IMR-90 (cell line): ENCODE measurements at regions not wholly inside any gene's neighbourhood (a gene's known extent, or its start where the extent isn't known, plus 50 kb on each side); places are given as distances from the start of the nearest gene placed in this dataset.

Source experiments
- ATAC-seq: fragments of 200-7000 bp; cut with Tn5 transposase; 2 replicates; pipeline ENCODE4 v1.9.1; 2020; ENCODE audit warnings: low read depth, mild to moderate bottlenecking, moderate library complexity
- BruUV-seq: library from RNA; stranded (reverse); fragments of 400-500 nt; replicated peaks from 2 replicates; lab custom pipeline; 2021; lab: Mats Ljungman, UMichigan
- CTCF ChIA-PET: fragments of 300-600 bp; formaldehyde crosslinking; extraction: SDS; loops from one replicate; lab custom pipeline; 2021; ENCODE audit warnings: antibody characterized with exemption; lab: Yijun Ruan, JAX
- POLR2A ChIA-PET: fragments of 300-600 bp; sonication (Branson Sonifier 250); formaldehyde crosslinking; loops from one replicate; lab custom pipeline; 2022; ENCODE audit warnings: antibody characterized with exemption; ENCODE audit not compliant: unreplicated experiment; lab: Charles Lee
- DNase-seq: peaks from one replicate; pipeline ENCODE4 v3.0.0; 2013
- H2AFZ ChIP-seq: replicated peaks from 2 replicates; pipeline ENCODE3; 2013; ENCODE audit warnings: low read length, mild to moderate bottlenecking; ENCODE audit not compliant: poor library complexity
- H2AK5ac ChIP-seq: 2 replicates; pipeline ENCODE4 v1.6.1; 2013; ENCODE audit warnings: low read depth, low read length, inconsistent platforms
- H2AK9ac ChIP-seq: replicated peaks from 2 replicates; pipeline ENCODE3; 2013; ENCODE audit warnings: mild to moderate bottlenecking, low read depth, low read length, moderate library complexity; ENCODE audit not compliant: poor library complexity
- H2BK120ac ChIP-seq: 2 replicates; pipeline ENCODE4 v1.6.1; 2013; ENCODE audit warnings: low read depth, low read length, inconsistent platforms
- H2BK15ac ChIP-seq: 3 replicates; pipeline ENCODE4 v1.6.1; 2013; ENCODE audit warnings: low read depth, low read length, inconsistent platforms
- H2BK20ac ChIP-seq: 2 replicates; pipeline ENCODE4 v1.6.1; 2013; ENCODE audit warnings: low read depth, mild to moderate bottlenecking, inconsistent platforms, low read length, moderate library complexity
- H2BK5ac ChIP-seq: 2 replicates; pipeline ENCODE4 v1.6.1; 2013; ENCODE audit warnings: mild to moderate bottlenecking, low read depth, low read length, inconsistent platforms; ENCODE audit not compliant: poor library complexity, severe bottlenecking
- H3K14ac ChIP-seq: replicated peaks from 2 replicates; pipeline ENCODE4 v1.6.1; 2013; ENCODE audit warnings: low read depth, low read length, inconsistent platforms
- H3K18ac ChIP-seq: 2 replicates; pipeline ENCODE4 v1.6.1; 2013; ENCODE audit warnings: low read depth, low read length, control low read depth
- H3K23ac ChIP-seq: 2 replicates; pipeline ENCODE4 v1.6.1; 2013; ENCODE audit warnings: low read depth, low read length, inconsistent platforms
- H3K27ac ChIP-seq: 2 replicates; pipeline ENCODE4 v1.5.1; 2013; ENCODE audit warnings: mild to moderate bottlenecking, control low read depth, low read length; ENCODE audit not compliant: insufficient read depth
- H3K27me3 ChIP-seq: 2 replicates; pipeline ENCODE4 v1.6.1; 2013; ENCODE audit warnings: low read length; ENCODE audit not compliant: control insufficient read depth, insufficient read depth
- H3K36me3 ChIP-seq: 2 replicates; pipeline ENCODE4 v1.6.1; 2013; ENCODE audit warnings: low read length, mixed read lengths; ENCODE audit not compliant: control insufficient read depth, insufficient read depth
- H3K4ac ChIP-seq: 2 replicates; pipeline ENCODE4 v1.6.1; 2013; ENCODE audit warnings: low read depth, low read length, inconsistent platforms
- H3K4me1 ChIP-seq: 2 replicates; pipeline ENCODE4 v1.6.1; 2013; ENCODE audit warnings: low read length, mixed read lengths; ENCODE audit not compliant: control insufficient read depth, insufficient read depth
- H3K4me2 ChIP-seq: 2 replicates; pipeline ENCODE4 v1.6.1; 2013; ENCODE audit warnings: low read depth, mild to moderate bottlenecking, control low read depth, low read length, moderate library complexity
- H3K4me3 ChIP-seq: 2 replicates; pipeline ENCODE4 v1.5.1; 2013; ENCODE audit warnings: low read depth, mild to moderate bottlenecking, control low read depth, low read length, moderate library complexity; ENCODE audit not compliant: insufficient read depth
- H3K56ac ChIP-seq: 2 replicates; pipeline ENCODE4 v1.6.1; 2013; ENCODE audit warnings: low read length, inconsistent platforms; ENCODE audit not compliant: insufficient read depth; ENCODE audit errors: extremely low read depth
- H3K79me1 ChIP-seq, 2 experiments: 2 replicates each; pipeline ENCODE4 v1.6.1; 2013; ENCODE audit warnings: low read length in 2 of 2, inconsistent platforms in 1 of 2, low read depth in 1 of 2
- H3K9ac ChIP-seq: 2 replicates; pipeline ENCODE4 v1.6.1; 2013; ENCODE audit warnings: low read depth, low read length, control low read depth
- H3K9me1 ChIP-seq: 2 replicates; pipeline ENCODE4 v1.6.1; 2013; ENCODE audit warnings: low read length, inconsistent platforms; ENCODE audit not compliant: insufficient read depth
- H3K9me3 ChIP-seq: 2 replicates; pipeline ENCODE4 v1.6.1; 2013; ENCODE audit warnings: low read length; ENCODE audit not compliant: control insufficient read depth, insufficient read depth
- H4K20me1 ChIP-seq: 2 replicates; pipeline ENCODE4 v1.6.1; 2013; ENCODE audit warnings: low read length, inconsistent platforms; ENCODE audit not compliant: insufficient read depth
- H4K5ac ChIP-seq: 2 replicates; pipeline ENCODE4 v1.6.1; 2013; ENCODE audit warnings: mild to moderate bottlenecking, low read depth, low read length, control low read depth
- H4K8ac ChIP-seq, 2 experiments: 2 replicates each; pipeline ENCODE4 v1.6.1; 2013; ENCODE audit warnings: low read depth in 2 of 2, low read length in 2 of 2, control low read depth in 1 of 2, inconsistent platforms in 1 of 2
- H4K91ac ChIP-seq: 2 replicates; pipeline ENCODE4 v1.6.1; 2013; ENCODE audit warnings: low read depth, low read length, inconsistent platforms; ENCODE audit not compliant: insufficient read depth
- POLR2A ChIP-seq: IDR thresholded peaks from 2 replicates; pipeline ENCODE4 v1.6.1; 2012; ENCODE audit warnings: mild to moderate bottlenecking, low read depth, low read length
- WGBS, 2 experiments: methylation state at CpG; one replicate each; pipeline versions ENCODE4 v1.1.5 to v1.1.7; 2013; ENCODE audit warnings: missing lambda C conversion rate in 2 of 2; ENCODE audit not compliant: insufficient read length in 1 of 2; ENCODE audit errors: extremely low coverage in 2 of 2; 5-methylcytosine and 5-hydroxymethylcytosine counted together
- dilution Hi-C: fragments of 300-500 bp; cut with HindIII; formaldehyde crosslinking; loops from one replicate; pipeline ENCODE4 v1.14.3; 2018; ENCODE audit warnings: low sequenced_read_pairs; ENCODE audit not compliant: unreplicated experiment
- in situ Hi-C: fragments of 300-500 bp; cut with MboI; formaldehyde crosslinking; loops from 3 replicates; pipeline ENCODE4 v1.14.3; 2019; ENCODE audit warnings: low sequenced_read_pairs, inconsistent platforms, mixed read lengths
- intact Hi-C: fragments of 100-400 bp; cut with micrococcal nuclease; formaldehyde crosslinking; loops from 2 replicates; pipeline ENCODE4 v1.10.0; 2022

GRCh38 chr2:103788389-103788788, 1026.6 kb downstream of the TMEM182 start:
- no peak for TF ChIP-seq POLR2A
- H2BK20ac ChIP-seq, result no peak overlapping the region
- H3K79me1 ChIP-seq, result no peaks in the 10 kb centered on the region
- no peaks in the 10 kb centered on the region for H4K20me1 ChIP-seq
- H3K4me3 ChIP-seq, result no peak overlapping the region
- H2BK120ac ChIP-seq, result no peak overlapping the region
- intact Hi-C loops, result no loop called here
- H4K91ac ChIP-seq, result no peak overlapping the region
- dilution Hi-C loops, result no loop called here
- in situ Hi-C loops, result no loop called here
- no peak overlapping the region for H2AK9ac ChIP-seq
- no peaks in the 10 kb centered on the region for H3K4me1 ChIP-seq
- CTCF ChIA-PET, result no interaction called here
- ATAC-seq (no peak), DNase-seq (no peak)
- H3K18ac ChIP-seq, result no peak overlapping the region
- H3K9me1 ChIP-seq, result no peaks in the 10 kb centered on the region
- H3K36me3 ChIP-seq, result no peaks in the 10 kb centered on the region
- H3K9me3 ChIP-seq, result peaks cover 9% of the 10 kb centered on the region; the same call in 1 of the 2 replicates
- no peak overlapping the region for H3K14ac ChIP-seq
- H2BK5ac ChIP-seq, result no peak overlapping the region
- H3K27me3 ChIP-seq, result no peaks in the 10 kb centered on the region
- no peak overlapping the region for H3K9ac ChIP-seq
- no TSS peak for BruUV-seq
- no peak overlapping the region for H2AFZ ChIP-seq
- H3K23ac ChIP-seq, result no peak overlapping the region
- no peak overlapping the region for H2BK15ac ChIP-seq
- H4K8ac ChIP-seq, result no peak overlapping the region
- WGBS, 2 experiments, result 0% methylated on average over 1 of the region's 6 CpGs; no CpG with 5 or more reads in 1 of the 2 experiments
- H3K4ac ChIP-seq, result no peak overlapping the region
- no peak overlapping the region for H3K27ac ChIP-seq
- H2AK5ac ChIP-seq, result no peak overlapping the region
- H4K5ac ChIP-seq, result no peak overlapping the region
- POLR2A ChIA-PET, result no interaction called here
- H3K56ac ChIP-seq, result no peak overlapping the region
- H3K4me2 ChIP-seq, result no peak overlapping the region
